CD1c-positive myeloid dendritic cell (primary cell): ENCODE measurements at regions not wholly inside any gene's neighbourhood (a gene's known extent, or its start where the extent isn't known, plus 50 kb on each side); places are given as distances from the start of the nearest gene placed in this dataset.

ENCODE experiments used
- DNase-seq: peaks from one replicate; pipeline ENCODE4 v3.0.0-alpha.2; 2016; ENCODE audit errors: extremely low spot score

DNA sequence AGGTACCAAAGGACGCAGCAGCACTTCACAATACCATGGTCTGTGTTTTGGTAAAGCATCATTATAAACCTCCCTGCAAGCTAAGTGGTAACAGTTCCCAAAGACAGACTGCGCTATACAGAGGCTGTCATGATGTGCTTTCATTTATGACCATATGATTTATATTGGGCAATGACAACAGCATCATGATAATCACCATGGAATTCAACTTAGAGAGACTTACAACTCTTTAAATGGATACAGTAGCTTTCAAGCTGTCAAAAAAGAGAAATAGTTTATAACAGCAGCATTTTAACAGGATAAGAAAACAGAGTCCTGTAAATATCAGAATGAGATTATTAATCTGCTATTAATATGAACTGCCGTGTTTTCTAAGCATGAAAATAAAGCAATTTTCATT, 341.7 kb downstream of the GPR37 start:
- no peak for DNase-seq

DNA sequence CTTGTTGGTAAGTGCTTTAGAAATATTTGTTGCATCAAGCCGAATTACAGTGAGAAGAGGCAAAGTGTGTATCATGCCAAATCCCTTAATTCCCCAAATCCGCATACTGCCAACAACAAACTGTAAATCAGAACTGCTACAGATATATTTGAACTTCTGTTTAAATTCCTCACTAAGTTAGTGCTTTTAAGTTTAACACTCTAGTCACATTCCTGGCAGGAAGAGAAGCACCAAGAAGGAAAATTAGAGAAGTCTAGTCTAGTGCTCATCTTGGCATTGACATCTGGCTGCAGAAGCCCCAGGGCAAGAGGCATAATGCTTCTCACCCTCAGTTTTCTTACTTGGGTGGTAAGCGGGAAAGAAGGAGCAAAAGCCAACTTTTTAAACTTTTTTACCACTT, 343.5 kb downstream of the GPR37 start:
- DNase-seq, result no peak

DNA sequence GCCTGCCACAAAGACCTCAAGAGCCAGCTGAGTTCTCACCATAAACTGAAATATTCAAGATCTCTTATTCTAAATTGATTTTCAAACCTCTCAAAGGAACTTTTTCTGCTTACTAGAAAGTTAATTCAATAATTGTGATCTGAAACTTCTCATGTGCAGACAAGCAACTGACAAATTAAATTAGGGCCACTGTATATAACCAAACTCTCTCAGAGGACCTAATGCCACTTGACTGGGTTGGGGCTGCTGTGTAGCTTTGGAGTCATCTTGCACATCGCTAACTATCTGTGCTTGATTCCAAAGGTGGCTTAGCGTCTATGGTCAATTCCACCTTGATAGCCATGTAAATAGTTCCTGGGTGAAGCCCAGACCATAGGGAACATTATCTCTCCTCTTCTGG, 345.2 kb downstream of the GPR37 start:
- DNase-seq, result no peak

- no peak for DNase-seq
Observed at GRCh38 chr7:124413029-124413428, 352.6 kb downstream of the GPR37 start.

DNA sequence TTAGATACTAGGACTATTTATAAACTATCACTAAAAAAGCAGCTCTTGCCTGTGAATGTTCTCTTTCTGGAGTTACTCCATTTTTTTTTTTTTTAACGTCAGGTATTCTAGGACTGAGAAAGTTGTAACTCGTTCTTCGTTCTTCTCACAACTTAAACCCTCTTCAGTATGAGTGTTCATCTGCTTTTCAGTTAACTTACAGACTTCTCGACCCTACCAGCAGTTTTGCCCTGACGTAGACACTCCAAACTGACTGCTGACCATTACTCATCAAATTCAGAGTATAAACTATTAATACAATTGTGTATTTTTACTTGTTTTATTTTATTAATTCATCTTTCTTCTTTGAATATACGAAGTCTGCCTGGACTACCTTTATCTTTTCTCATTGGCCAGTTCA, 353.1 kb downstream of the GPR37 start:
- DNase-seq, result no peak

DNA sequence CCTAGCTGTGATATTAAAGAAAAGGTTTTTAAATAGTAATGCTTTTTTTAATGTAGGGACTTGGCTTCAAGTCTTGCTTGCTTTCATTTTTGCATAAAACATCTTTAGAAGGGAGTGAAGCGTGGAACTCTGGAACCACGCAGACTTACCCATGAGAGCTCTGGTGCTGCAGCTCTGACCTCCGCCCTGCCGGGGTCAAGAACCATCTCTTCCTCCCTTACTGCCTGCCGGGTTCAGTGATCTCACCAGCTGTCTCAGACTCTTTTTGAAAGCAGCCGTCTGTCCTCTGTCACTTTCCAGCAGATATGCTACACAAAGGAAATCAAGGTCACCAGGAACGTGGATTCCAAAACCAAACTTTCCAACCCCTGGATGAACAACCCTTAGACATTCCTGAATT, 353.8 kb downstream of the GPR37 start:
- DNase-seq, result no peak

GRCh38 chr7:124403587-124403986, 362.0 kb downstream of the GPR37 start:
- DNase-seq, result no peak

DNA sequence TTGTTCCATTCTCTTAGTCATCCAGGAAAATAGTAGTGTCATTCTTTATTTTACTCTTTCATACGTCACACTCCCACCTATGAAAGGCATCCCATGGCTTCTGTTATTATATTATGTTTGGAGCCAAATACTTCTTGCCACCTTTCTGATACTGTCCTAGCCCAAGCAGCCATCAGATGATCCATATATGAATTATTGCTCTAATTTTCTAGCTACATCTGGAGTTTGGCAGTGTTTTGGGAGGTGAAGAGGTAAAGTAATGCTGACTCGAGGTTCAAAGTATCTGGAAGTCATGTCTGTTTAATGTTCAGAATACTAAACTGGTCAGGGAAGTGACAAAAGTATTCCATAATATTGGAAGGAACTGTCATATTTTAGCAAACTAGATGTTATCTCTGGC, 362.5 kb downstream of the GPR37 start:
- DNase-seq, result no peak

DNA sequence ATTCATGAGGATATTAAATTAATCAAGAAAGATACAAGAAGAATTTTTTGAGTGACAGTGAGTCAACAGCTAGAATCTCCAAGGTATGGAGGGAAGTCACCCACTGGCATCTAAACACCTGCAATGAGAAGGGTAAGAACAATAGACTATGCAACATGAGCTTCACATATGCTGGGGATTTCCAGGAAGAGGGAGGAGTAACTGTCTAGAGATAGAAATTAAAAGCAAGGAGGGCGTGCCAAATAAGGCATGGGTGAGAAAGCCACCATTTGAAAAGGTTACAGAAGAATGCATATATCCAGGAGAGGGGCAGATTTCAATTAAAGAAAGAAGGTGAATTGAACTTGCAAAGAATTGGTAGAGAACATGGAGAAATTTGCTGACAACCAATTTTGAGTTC, 365.7 kb downstream of the GPR37 start:
- no peak for DNase-seq

GRCh38 chr7:124398937-124399552, 366.2 kb upstream of the TMEM229A start:
- no peak for DNase-seq

DNA sequence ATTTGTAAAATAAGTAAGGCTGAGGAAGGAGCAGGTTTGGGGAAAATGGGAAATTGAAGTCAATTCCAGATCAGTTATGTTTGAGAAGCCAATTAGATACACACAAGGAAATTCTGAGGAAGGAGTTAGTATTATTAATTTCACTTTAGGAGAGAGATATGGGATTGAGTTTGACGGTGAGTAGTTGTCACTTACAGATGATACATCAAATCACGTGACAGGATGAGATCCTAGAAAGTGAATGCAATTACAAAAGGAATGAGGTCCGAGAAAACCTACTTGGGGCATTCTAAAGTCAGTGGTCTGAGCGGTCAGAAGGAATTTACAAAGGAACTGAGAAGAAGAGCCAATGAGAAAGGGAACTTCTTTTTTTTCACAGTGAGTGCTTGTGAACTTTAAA, 364.3 kb upstream of the TMEM229A start:
- DNase-seq, result no peak

DNA sequence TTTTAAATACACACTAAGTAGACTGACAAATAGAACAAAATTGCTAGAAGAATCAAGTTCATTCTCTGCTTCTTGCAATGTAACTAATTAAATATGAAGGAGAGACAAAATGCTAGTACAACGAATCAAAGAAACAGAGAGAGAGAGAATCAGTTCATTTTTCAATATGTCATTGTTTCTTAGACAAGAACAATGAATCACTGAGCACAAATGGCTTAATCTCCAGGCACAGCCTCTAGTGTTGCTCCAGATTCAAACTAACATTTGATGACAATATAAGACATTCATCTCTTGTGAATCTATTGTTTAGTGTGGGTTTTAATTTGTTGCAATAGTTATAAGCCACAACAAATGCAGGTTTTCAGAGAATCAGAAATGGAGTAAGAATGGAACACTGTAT, 357.4 kb upstream of the TMEM229A start:
- DNase-seq, result no peak

- no peak for DNase-seq
Observed at GRCh38 chr7:124388751-124389150, 355.9 kb upstream of the TMEM229A start.

GRCh38 chr7:124387056-124387455, 354.2 kb upstream of the TMEM229A start:
- DNase-seq, result no peak

- no peak for DNase-seq
Observed at GRCh38 chr7:124379296-124379695, 346.4 kb upstream of the TMEM229A start.

GRCh38 chr7:124376111-124376510, 343.2 kb upstream of the TMEM229A start:
- no peak for DNase-seq

DNA sequence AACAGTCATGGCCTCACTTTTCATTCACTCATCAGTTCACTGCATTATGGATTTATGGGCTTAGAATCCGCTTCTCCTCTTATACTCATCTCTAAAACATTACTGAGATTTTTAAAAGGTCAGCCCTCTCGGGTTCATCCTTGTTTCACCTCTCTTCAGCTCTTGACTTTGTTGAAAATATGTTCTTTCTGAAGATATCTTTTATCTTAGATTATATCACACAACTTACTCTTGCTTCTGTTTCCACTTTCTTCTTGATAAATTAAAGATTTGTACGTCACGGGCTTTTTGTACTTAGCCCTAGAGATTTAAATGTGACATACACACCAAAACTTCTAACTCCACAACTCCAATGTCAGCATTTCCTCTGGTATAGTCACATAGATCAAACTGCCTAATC, 342.5 kb upstream of the TMEM229A start:
- DNase-seq, result no peak

DNA sequence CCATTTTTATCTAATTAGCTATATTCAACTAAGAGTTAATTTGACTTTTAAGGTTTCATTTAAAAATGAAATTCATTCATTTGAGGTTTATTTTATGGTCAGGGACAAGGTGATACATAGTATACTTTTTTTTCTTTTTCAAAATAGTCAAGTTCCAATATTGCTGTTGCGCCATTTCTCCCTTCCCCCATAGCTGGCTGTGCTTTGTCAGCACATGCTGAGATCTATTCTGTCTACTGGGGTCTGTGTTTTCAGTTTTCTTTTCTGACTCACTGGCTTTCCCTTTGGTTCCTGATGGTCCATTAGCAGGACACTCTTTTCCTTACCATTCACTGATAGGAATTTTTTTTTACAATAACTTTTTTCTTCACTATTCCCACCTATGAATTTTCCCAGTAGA, 336.4 kb upstream of the TMEM229A start:
- no peak for DNase-seq

DNA sequence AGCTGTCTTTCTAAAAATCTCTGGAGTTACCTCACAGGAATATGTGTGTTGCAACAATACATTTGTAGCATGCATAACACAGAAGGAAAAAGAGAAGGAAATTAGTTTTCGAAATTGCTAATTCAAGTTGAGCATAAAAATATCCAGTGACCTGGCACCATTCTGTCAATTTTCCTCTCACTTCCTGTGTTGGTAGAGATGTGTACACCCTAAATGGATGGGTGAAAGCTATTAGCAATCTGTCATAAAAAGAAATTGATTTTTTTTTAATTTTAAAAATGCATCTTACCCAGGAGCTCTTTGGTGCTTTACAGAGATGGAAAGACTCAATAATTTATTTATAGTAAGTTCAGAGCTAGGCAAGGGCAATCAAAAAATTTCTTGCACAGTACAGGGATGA, 333.3 kb upstream of the TMEM229A start:
- no peak for DNase-seq

- DNase-seq, result no peak
Observed at GRCh38 chr7:124364283-124364682, 331.4 kb upstream of the TMEM229A start.

GRCh38 chr7:124354201-124354600, 321.3 kb upstream of the TMEM229A start:
- DNase-seq, result no peak

DNA sequence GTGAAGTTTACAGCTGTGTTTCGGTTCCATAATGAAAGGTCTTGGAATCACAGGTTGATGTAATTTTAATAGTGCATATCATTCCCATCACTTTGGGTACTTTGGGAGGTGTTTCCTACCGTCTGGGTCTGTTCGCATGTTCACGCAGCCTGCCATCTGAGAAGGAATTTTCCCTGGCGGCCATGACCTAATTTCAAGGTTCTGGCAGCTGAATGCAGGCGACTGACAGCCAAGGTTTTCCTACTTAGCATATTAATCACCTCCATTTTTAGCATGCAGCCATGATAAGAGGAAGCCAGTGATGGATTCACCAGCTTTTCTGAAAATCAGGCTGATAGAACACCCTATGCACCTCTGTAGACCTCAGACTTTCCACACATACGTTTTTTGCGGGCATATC, 319.1 kb upstream of the TMEM229A start:
- DNase-seq, result no peak

DNA sequence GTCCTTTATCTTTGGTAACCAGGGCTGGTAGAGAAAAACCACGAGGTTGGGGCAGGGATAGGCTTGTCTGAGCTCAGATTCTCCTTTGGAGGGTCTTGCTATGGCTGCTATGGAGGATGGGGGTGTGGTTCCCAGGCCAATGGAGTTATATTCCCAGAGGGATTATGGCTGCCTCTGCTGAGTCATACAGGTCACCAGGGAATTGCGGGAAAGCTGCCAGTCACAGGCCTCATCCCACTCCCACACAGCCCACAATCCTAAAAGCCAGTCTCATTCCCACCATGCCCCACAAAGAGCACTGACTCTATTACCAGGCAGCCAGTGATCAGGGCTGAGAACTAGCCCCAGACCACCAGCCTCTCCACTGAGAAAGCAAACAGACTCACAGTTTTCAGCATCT, 316.6 kb upstream of the TMEM229A start:
- no peak for DNase-seq

DNA sequence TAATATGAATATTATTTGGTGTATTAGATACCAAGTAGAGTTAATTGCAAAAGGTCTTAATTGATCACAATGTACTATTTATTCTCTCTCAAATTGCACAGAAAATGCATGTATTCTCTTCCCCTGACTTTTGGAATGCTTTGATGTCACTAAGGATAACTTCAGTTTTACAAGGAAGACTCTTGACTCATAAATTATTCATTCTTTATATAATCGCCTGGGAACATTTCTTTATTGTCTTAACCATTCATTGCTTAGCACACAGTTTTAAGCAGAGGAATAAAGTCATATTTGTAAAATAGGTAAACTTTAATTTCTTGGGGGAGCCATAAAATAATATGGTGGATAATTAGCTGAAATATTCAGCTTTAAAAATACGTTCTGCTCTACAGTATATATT, 306.0 kb upstream of the TMEM229A start:
- no peak for DNase-seq
